ENCODE measurements at regions not wholly inside any gene's neighbourhood (a gene's known extent, or its start where the extent isn't known, plus 50 kb on each side); places are given as distances from the start of the nearest gene placed in this dataset.

DNA sequence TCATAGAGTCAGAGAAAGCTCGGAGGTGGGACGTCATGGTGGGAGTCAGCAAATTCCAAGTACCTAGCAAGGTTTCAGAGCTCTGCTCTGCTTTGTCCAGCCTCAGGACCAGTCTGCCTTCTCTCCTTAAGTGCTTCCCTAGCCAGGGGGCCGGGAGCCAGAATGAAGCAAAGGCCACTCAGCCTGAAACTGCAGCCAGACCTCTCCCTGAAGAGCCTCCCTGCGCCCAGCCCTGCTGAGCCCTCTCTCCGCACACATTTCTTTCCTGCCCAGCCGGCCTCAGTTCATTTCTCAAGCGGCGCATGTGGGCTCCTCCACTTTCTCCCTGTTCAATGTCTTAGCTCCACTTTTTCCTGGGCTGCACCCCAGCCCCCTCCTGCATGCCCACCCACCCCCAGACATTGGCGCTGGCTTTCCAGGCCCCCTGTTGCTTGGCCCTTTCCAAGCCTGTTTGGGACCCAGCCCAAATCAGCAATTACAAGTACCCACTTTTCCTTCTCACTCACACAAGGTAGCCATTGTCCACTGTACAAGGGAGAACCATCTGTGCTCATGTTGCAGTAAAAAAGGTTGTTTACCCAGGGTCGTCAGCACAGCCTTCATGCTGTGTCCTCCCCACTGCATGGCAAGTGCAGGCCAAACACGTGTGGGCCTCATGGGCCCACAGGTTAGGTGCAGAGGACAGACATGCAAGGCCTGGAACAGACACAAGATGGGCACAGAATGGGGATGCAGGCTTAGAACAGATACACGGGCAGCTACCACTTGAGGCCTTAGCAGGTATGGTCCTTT is 147.1 kb downstream of the MRPL14 start:
- no peak for TF ChIP-seq GATA2 (IDR thresholded peaks at IDR 0.05; ENCODE audit: insufficient read depth, insufficient read length, low read depth, low read length)
- TF ChIP-seq FOS (IDR thresholded peaks at IDR 0.05; ENCODE audit: borderline replicate concordance, insufficient read depth, low read length), result no peak
- no peak for TF ChIP-seq EZH2 (IDR thresholded peaks at IDR 0.05; ENCODE audit: borderline replicate concordance, low read depth, low read length, severe bottlenecking)
- TF ChIP-seq, protein P1, sequence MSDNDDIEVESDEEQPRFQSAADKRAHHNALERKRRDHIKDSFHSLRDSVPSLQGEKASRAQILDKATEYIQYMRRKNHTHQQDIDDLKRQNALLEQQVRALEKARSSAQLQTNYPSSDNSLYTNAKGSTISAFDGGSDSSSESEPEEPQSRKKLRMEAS (IDR thresholded peaks at IDR 0.05; ENCODE audit: insufficient read depth, insufficient read length), result no peak
- no peak for TF ChIP-seq JUN (IDR thresholded peaks at IDR 0.05; ENCODE audit: borderline replicate concordance, insufficient read depth, insufficient read length, low read depth)
- no peak for TF ChIP-seq POLR2AphosphoS5 (IDR thresholded peaks at IDR 0.05; ENCODE audit: insufficient read depth, low read depth, low read length)
- TF ChIP-seq, protein P2, sequence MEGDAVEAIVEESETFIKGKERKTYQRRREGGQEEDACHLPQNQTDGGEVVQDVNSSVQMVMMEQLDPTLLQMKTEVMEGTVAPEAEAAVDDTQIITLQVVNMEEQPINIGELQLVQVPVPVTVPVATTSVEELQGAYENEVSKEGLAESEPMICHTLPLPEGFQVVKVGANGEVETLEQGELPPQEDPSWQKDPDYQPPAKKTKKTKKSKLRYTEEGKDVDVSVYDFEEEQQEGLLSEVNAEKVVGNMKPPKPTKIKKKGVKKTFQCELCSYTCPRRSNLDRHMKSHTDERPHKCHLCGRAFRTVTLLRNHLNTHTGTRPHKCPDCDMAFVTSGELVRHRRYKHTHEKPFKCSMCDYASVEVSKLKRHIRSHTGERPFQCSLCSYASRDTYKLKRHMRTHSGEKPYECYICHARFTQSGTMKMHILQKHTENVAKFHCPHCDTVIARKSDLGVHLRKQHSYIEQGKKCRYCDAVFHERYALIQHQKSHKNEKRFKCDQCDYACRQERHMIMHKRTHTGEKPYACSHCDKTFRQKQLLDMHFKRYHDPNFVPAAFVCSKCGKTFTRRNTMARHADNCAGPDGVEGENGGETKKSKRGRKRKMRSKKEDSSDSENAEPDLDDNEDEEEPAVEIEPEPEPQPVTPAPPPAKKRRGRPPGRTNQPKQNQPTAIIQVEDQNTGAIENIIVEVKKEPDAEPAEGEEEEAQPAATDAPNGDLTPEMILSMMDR (IDR thresholded peaks at IDR 0.05; ENCODE audit: extremely low read depth in 1 of 2, insufficient read depth in 1 of 2, low read depth in 1 of 2, low read length in 2 of 2), result no peak
- TF ChIP-seq MYC (IDR thresholded peaks at IDR 0.05; ENCODE audit: low read depth, low read length), result no peak
- TF ChIP-seq POLR2A (IDR thresholded peaks at IDR 0.05; ENCODE audit: low read depth, low read length), result no peak
- ChIA-PET POLR2A (no interaction called here), CTCF (no interaction called here)
- dilution Hi-C loops (cut with MboI; ENCODE audit: extremely low pct_ligation_motif_present, low sequenced_read_pairs) (no loop called here), intact Hi-C loops (cut with micrococcal nuclease) (no loop called here)
- Histone ChIP-seq H3K79me2 (ENCODE audit: control insufficient read depth, insufficient read depth, low read length) (no peaks in the 10 kb centered on the region), H3K27me3 (ENCODE audit: control insufficient read depth in 2 of 2, insufficient read depth in 2 of 2, low read length in 2 of 2) (peaks cover 14 to 18% of the 10 kb centered on the region in 2 experiments), H3K27ac (ENCODE audit: insufficient read depth, low read depth, low read length) (no peak overlapping the region), H3K36me3 (ENCODE audit: control insufficient read depth in 2 of 2, extremely low read depth in 1 of 2, insufficient read depth in 2 of 2, low read length in 2 of 2) (no peaks in the 10 kb centered on the region), H3K9me3 (replicated peaks; ENCODE audit: control insufficient read depth, insufficient read depth, low read length) (no peaks in the 10 kb centered on the region), H3K9me1 (replicated peaks; ENCODE audit: control insufficient read depth, extremely low read depth, insufficient read depth, low read length) (no peaks in the 10 kb centered on the region), H3K4me1 (ENCODE audit: control insufficient read depth, extremely low read depth, insufficient read depth, low read length) (no peaks in the 10 kb centered on the region), H2AFZ (ENCODE audit: low read depth, low read length) (no peak overlapping the region), H3K4me2 (ENCODE audit: insufficient read depth, low read length) (no peak overlapping the region), H3K4me3 (replicated peaks in 1 of 3; ENCODE audit: insufficient read depth in 1 of 3, low read depth in 1 of 3, low read length in 3 of 3) (no peak overlapping the region), H3K9ac (replicated peaks; ENCODE audit: extremely low read depth, insufficient read depth, low read length) (no peak overlapping the region), H4K20me1 (replicated peaks; ENCODE audit: control insufficient read depth, extremely low read depth, insufficient read depth, low read length) (no peaks in the 10 kb centered on the region)
- no TSS peak for BruUV-seq (replicated peaks)
- DNase-seq (ENCODE audit: low read depth, low spot score) (no peak), FAIRE-seq (no peak)

Measured in endothelial cell of umbilical vein (primary cell).